SK-N-SH (cell line): ENCODE measurements at regions not wholly inside any gene's neighbourhood (a gene's known extent, or its start where the extent isn't known, plus 50 kb on each side); places are given as distances from the start of the nearest gene placed in this dataset.

Source experiments
- CTCF ChIA-PET: fragments of 300-600, 350-600 bp; formaldehyde crosslinking; extraction: SDS; loops from one replicate; lab custom pipeline; 2021; lab: Yijun Ruan, JAX
- POLR2A ChIA-PET: fragments of 350-600 bp; sonication (Branson Sonifier 250); formaldehyde crosslinking; extraction: SDS; loops from one replicate; lab custom pipeline; 2020; ENCODE audit warnings: antibody characterized with exemption, inconsistent platforms; lab: Yijun Ruan, JAX
- DNase-seq: peaks from one replicate; pipeline ENCODE4 v3.0.0; 2012
- H2AFZ ChIP-seq: fragments of 200-600 bp; sonication (generic); 2 replicates; pipeline ENCODE4 v1.8.1; 2016; ENCODE audit warnings: antibody characterized with exemption, mild to moderate bottlenecking, low read depth
- H3F3A ChIP-seq: fragments of 200-600 bp; sonication (generic); replicated peaks from 2 replicates; pipeline ENCODE3; 2016; ENCODE audit warnings: antibody characterized with exemption, mild to moderate bottlenecking; ENCODE audit not compliant: insufficient read depth
- H3K27ac ChIP-seq, 2 experiments: fragments of 200-500 bp in 1 of 2; fragments of 200-600 bp in 1 of 2; sonication (Bioruptor generic) in 1 of 2; sonication (generic), shearing (Covaris generic) in 1 of 2; 2 replicates each; pipeline versions ENCODE4 v1.5.1 to v1.6.1; 2014 to 2016; ENCODE audit warnings: low read depth in 2 of 2, inconsistent platforms in 1 of 2, low read length in 1 of 2, mild to moderate bottlenecking in 1 of 2, mixed read lengths in 1 of 2
- H3K27me3 ChIP-seq: fragments of 200-600 bp; sonication (generic), shearing (Covaris generic); 2 replicates; pipeline ENCODE4 v1.6.1; 2016; ENCODE audit warnings: mixed run types; ENCODE audit not compliant: insufficient read depth
- H3K36me3 ChIP-seq, 2 experiments: fragments of 200-500 bp in 1 of 2; fragments of 200-600 bp in 1 of 2; sonication (Bioruptor generic) in 1 of 2; sonication (generic) in 1 of 2; replicated peaks in 1 of 2; 2 replicates each; pipeline versions ENCODE3 to v1.5.1; 2014 to 2016; ENCODE audit warnings: low read length in 1 of 2, mild to moderate bottlenecking in 1 of 2; ENCODE audit not compliant: insufficient read depth in 2 of 2, control insufficient read depth in 1 of 2
- H3K4me1 ChIP-seq, 2 experiments: fragments of 200-500 bp in 1 of 2; fragments of 200-600 bp in 1 of 2; sonication (Bioruptor generic) in 1 of 2; sonication (generic), shearing (Covaris generic) in 1 of 2; 2 replicates each; pipeline versions ENCODE4 v1.5.1 to v1.6.1; 2014 to 2016; ENCODE audit warnings: low read depth in 1 of 2, low read length in 1 of 2, mixed run types in 1 of 2; ENCODE audit not compliant: insufficient read depth in 2 of 2, control insufficient read depth in 1 of 2
- H3K4me2 ChIP-seq: fragments of 200-600 bp; sonication (generic), shearing (Covaris generic); 2 replicates; pipeline ENCODE4 v1.6.1; 2017; ENCODE audit warnings: mixed run types
- H3K4me3 ChIP-seq, 2 experiments: fragments of 200-500 bp in 1 of 2; fragments of 200-600 bp in 1 of 2; sonication (Bioruptor generic) in 1 of 2; sonication (generic), shearing (Covaris generic) in 1 of 2; 2 replicates each; pipeline versions ENCODE4 v1.5.1 to v1.8.1; 2014 to 2016; ENCODE audit warnings: low read depth in 2 of 2, inconsistent platforms in 1 of 2, low read length in 1 of 2, mild to moderate bottlenecking in 1 of 2, mixed read lengths in 1 of 2, moderate library complexity in 1 of 2
- H3K79me2 ChIP-seq: fragments of 200-600 bp; sonication (generic); 2 replicates; pipeline ENCODE4 v1.8.1; 2017; ENCODE audit warnings: mild to moderate bottlenecking; ENCODE audit not compliant: insufficient read depth
- H3K9ac ChIP-seq: fragments of 200-600 bp; sonication (generic); 2 replicates; pipeline ENCODE4 v1.6.1; 2017; ENCODE audit warnings: mixed run types
- H3K9me2 ChIP-seq: fragments of 200-600 bp; sonication (generic); 2 replicates; pipeline ENCODE4 v1.6.1; 2017; ENCODE audit warnings: mixed run types
- H3K9me3 ChIP-seq: fragments of 200-600 bp; sonication (generic); 2 replicates; pipeline ENCODE4 v1.6.1; 2017; ENCODE audit warnings: mixed run types, mild to moderate bottlenecking, moderate library complexity
- H4K20me1 ChIP-seq: fragments of 200-600 bp; sonication (generic); 2 replicates; pipeline ENCODE4 v1.6.1; 2017; ENCODE audit warnings: mild to moderate bottlenecking, mixed run types; ENCODE audit not compliant: insufficient read depth
- CTCF ChIP-seq: fragments of 200-600 bp; sonication (generic); IDR thresholded peaks from 2 replicates; pipeline ENCODE4 v1.6.1; 2017; ENCODE audit warnings: antibody characterized with exemption, mild to moderate bottlenecking, moderate library complexity
- ELF1 ChIP-seq: IDR thresholded peaks from 2 replicates; pipeline ENCODE4 v1.4.0; 2012
- EZH2phosphoT487 ChIP-seq: fragments of 200-600 bp; sonication (generic); IDR thresholded peaks from 2 replicates; pipeline ENCODE4 v1.6.1; 2017; ENCODE audit warnings: low read depth, mixed run types, mild to moderate bottlenecking, antibody characterized with exemption, moderate library complexity, borderline replicate concordance
- GABPA ChIP-seq: IDR thresholded peaks from 2 replicates; pipeline ENCODE4 v1.4.0; 2012; ENCODE audit warnings: low read depth, mild to moderate bottlenecking
- POLR2AphosphoS5 ChIP-seq: IDR thresholded peaks from 2 replicates; pipeline ENCODE4 v1.6.1; 2012; ENCODE audit warnings: low read depth, low read length
- REST ChIP-seq: IDR thresholded peaks from 2 replicates; pipeline ENCODE4 v1.6.1; 2012; ENCODE audit warnings: mild to moderate bottlenecking, low read depth, low read length, moderate library complexity
- SIN3A ChIP-seq: IDR thresholded peaks from 2 replicates; pipeline ENCODE4 v1.6.1; 2012; ENCODE audit warnings: low read depth, mild to moderate bottlenecking, low read length, moderate library complexity, borderline replicate concordance
- TAF1 ChIP-seq: IDR thresholded peaks from 2 replicates; pipeline ENCODE4 v1.6.1; 2012; ENCODE audit warnings: low read depth, mild to moderate bottlenecking, low read length, moderate library complexity, borderline replicate concordance
- WGBS: methylation state at CpG from one replicate; pipeline ENCODE4 v1.1.6; 2017; ENCODE audit warnings: low lambda C conversion rate; 5-methylcytosine and 5-hydroxymethylcytosine counted together
- TF ChIP-seq, protein P1 (sequence below): fragments of 150-350 bp; IDR thresholded peaks from 2 replicates; pipeline ENCODE4 v1.6.1; 2016; ENCODE audit warnings: mild to moderate bottlenecking, low read depth, low read length
- TF ChIP-seq, protein P2 (sequence below): IDR thresholded peaks from 2 replicates; pipeline ENCODE4; 2012
- TF ChIP-seq, protein P3 (sequence below): IDR thresholded peaks from 2 replicates; pipeline ENCODE4 v1.4.0; 2012; ENCODE audit warnings: low read depth

- no peak overlapping the region for H3K4me2 ChIP-seq
- no peaks in the 10 kb centered on the region for H3K79me2 ChIP-seq
- H4K20me1 ChIP-seq, result no peaks in the 10 kb centered on the region
- no peaks in the 10 kb centered on the region for H3K4me1 ChIP-seq
- H3K27ac ChIP-seq, result no peak overlapping the region
- no peaks in the 10 kb centered on the region for H3K36me3 ChIP-seq
- no peaks in the 10 kb centered on the region for H3F3A ChIP-seq
- no peak overlapping the region for H2AFZ ChIP-seq
- ChIA-PET CTCF (no interaction called here), POLR2A (no interaction called here)
- no peak overlapping the region for H3K9ac ChIP-seq
- H3K4me3 ChIP-seq, result no peak overlapping the region
- no peak for DNase-seq
- H3K9me3 ChIP-seq, result no peaks in the 10 kb centered on the region; the same call in 1 of the 2 replicates
- no peaks in the 10 kb centered on the region for H3K27me3 ChIP-seq
- TF ChIP-seq, protein P1, sequence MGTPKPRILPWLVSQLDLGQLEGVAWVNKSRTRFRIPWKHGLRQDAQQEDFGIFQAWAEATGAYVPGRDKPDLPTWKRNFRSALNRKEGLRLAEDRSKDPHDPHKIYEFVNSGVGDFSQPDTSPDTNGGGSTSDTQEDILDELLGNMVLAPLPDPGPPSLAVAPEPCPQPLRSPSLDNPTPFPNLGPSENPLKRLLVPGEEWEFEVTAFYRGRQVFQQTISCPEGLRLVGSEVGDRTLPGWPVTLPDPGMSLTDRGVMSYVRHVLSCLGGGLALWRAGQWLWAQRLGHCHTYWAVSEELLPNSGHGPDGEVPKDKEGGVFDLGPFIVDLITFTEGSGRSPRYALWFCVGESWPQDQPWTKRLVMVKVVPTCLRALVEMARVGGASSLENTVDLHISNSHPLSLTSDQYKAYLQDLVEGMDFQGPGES, result no peak
- TF ChIP-seq GABPA (no peak), REST (no peak), TAF1 (no peak), POLR2AphosphoS5 (no peak), ELF1 (no peak), SIN3A (no peak), EZH2phosphoT487 (no peak), CTCF (no peak)
- TF ChIP-seq, protein P2, sequence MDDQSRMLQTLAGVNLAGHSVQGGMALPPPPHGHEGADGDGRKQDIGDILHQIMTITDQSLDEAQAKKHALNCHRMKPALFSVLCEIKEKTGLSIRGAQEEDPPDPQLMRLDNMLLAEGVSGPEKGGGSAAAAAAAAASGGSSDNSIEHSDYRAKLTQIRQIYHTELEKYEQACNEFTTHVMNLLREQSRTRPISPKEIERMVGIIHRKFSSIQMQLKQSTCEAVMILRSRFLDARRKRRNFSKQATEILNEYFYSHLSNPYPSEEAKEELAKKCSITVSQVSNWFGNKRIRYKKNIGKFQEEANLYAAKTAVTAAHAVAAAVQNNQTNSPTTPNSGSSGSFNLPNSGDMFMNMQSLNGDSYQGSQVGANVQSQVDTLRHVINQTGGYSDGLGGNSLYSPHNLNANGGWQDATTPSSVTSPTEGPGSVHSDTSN, result no peak
- TF ChIP-seq, protein P3, sequence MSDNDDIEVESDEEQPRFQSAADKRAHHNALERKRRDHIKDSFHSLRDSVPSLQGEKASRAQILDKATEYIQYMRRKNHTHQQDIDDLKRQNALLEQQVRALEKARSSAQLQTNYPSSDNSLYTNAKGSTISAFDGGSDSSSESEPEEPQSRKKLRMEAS, result no peak
- TF ChIP-seq, all 33 proteins: peak for 0
- 19% methylated on average over 3 of the region's 3 CpGs for WGBS
- no peaks in the 10 kb centered on the region for H3K9me2 ChIP-seq
These were observed 133.3 kb upstream of the CHRM3 start for GRCh38 chr1:239253032-239253431.
